Kidney tubule cell (primary cell): ENCODE measurements at regions not wholly inside any gene's neighbourhood (a gene's known extent, or its start where the extent isn't known, plus 50 kb on each side); places are given as distances from the start of the nearest gene placed in this dataset.

Experiments
- DNase-seq: peaks from one replicate; pipeline ENCODE4 v3.0.0-alpha.2; 2018; ENCODE audit warnings: low spot score

- DNase-seq = no peak
Observed at GRCh38 chr11:11039208-11039965, 181.5 kb upstream of the ZBED5 start.

GRCh38 chr11:11038782-11039181, 180.9 kb upstream of the ZBED5 start:
- DNase-seq = no peak

- DNase-seq = no peak
Observed at GRCh38 chr11:11038352-11038751, 180.5 kb upstream of the ZBED5 start.

GRCh38 chr11:11036848-11037732, 179.2 kb upstream of the ZBED5 start:
- DNase-seq = peak; percentile 79

- DNase-seq = no peak
Observed at GRCh38 chr11:11036185-11036847, 178.5 kb upstream of the ZBED5 start.

- DNase-seq = no peak
Observed at GRCh38 chr11:11035331-11035730, 177.5 kb upstream of the ZBED5 start.

GRCh38 chr11:11034476-11034875, 176.6 kb upstream of the ZBED5 start:
- DNase-seq = no peak

GRCh38 chr11:11032066-11032465, 174.2 kb upstream of the ZBED5 start:
- DNase-seq = no peak

- DNase-seq = no peak
Observed at GRCh38 chr11:11029027-11029426, 171.2 kb upstream of the ZBED5 start.

- peak; percentile 68 for DNase-seq
Observed at GRCh38 chr11:11028017-11028692, 170.3 kb upstream of the ZBED5 start.

GRCh38 chr11:11027288-11027687, 169.4 kb upstream of the ZBED5 start:
- peak; percentile 83 for DNase-seq

- peak; percentile 53 for DNase-seq
Observed at GRCh38 chr11:11025087-11025486, 167.2 kb upstream of the ZBED5 start.

- peak; percentile 26 for DNase-seq
Observed at GRCh38 chr11:11022125-11022730, 164.4 kb upstream of the ZBED5 start.

GRCh38 chr11:11021563-11021962, 163.7 kb upstream of the ZBED5 start:
- no peak for DNase-seq

GRCh38 chr11:11020747-11021149, 162.9 kb upstream of the ZBED5 start:
- DNase-seq = no peak

GRCh38 chr11:11020219-11020726, 162.4 kb upstream of the ZBED5 start:
- DNase-seq = no peak

- DNase-seq = no peak
Observed at GRCh38 chr11:11016943-11017342, 159.1 kb upstream of the ZBED5 start.

GRCh38 chr11:11016068-11016467, 158.2 kb upstream of the ZBED5 start:
- DNase-seq = no peak

- DNase-seq = no peak
Observed at GRCh38 chr11:11011617-11012016, 153.8 kb upstream of the ZBED5 start.

- peak; percentile 63 for DNase-seq
Observed at GRCh38 chr11:11010624-11011127, 152.8 kb upstream of the ZBED5 start.

GRCh38 chr11:11009179-11009578, 151.3 kb upstream of the ZBED5 start:
- no peak for DNase-seq
